DMS153 (cell line): ENCODE measurements at regions not wholly inside any gene's neighbourhood (a gene's known extent, or its start where the extent isn't known, plus 50 kb on each side); places are given as distances from the start of the nearest gene placed in this dataset.
A peak's percentile ranks its signal among the peaks of the same experiment; 100 is the strongest.
"Not testable (repeated sequence)": the region's sequence is repeated elsewhere in the genome, so short reads cannot be mapped to it uniquely, and the experiment has no call there.

Experiments used
- DNase-seq: peaks from one replicate; lab custom pipeline; 2025; lab: John Stamatoyannopoulos, UW

DNA sequence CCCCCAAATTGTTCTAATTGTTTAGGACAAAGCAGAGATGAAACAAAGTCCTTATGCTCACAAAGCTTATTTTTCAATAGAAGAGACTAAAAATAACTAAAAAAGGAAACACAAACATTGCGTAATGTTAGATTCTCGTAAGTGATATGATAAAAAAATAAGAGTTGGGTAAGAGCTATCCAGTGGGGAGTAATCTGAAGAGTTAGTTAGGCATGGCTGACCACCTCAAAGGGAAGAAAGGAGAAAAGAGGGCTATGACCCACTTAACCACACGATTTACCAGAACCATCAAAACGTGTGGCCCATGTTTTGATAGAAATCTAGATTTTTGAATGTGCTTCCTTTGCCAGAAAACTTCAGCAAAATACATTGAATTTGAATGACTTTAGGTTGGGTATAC, 1296.8 kb upstream of the NUDT12 start:
- DNase-seq: no peak

DNA sequence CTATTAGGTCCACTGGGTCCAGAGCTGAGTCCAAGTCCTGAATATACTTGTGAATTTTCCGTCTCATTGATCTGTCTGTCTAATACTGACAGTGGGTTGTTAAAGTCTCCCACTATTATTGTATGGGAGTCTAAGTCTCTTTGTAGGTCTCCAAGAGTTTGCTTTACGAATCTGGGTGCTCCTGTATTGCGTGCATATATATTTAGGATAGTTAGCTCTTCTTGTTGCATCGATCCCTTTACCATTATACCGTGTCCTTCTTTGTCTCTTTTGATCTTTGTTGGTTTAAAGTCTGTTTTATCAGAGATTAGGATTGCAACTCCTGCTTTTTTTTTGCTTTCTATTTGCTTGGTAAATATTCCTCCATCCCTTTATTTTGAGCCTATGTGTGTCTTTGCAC, 1289.5 kb upstream of the NUDT12 start:
- DNase-seq: not testable (repeated sequence)

DNA sequence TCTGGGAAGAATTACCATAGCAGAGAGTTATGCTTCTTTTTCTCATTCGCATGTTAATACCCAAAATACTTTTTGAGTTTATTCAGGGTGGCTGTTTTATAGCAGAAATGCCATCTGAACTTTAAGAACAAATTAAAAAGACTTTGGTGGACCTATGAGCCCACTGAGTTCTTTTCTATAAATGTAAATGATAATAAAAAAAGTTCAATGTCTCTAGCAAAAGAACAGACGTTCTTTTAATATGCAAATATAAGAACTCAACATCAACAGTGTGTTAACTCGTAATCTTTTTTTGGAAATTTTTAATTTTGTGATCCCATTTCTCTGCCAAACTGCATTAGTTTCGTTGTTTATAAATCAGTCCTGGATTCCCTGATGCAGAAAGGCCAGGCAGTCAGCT, 1283.0 kb upstream of the NUDT12 start:
- DNase-seq: no peak

DNA sequence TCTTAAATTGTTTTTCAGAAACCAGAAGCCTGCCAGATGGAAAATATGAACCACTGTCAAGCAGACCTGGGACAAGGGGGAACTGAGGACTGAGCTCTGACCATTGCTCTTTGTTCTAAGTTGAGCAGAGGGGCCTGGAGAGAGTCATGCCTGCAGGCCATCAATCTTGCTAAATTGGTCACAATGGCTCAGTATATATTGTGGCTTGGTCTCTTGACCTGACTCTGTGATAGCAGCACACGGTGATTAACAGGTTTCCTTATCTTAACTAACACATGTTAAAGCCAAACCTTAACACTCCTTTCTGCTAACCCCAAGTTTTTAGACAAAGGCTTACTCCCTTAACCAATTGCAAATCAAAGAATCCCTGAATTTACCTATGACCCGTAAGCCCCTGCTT, 1281.2 kb upstream of the NUDT12 start:
- DNase-seq: no peak

DNA sequence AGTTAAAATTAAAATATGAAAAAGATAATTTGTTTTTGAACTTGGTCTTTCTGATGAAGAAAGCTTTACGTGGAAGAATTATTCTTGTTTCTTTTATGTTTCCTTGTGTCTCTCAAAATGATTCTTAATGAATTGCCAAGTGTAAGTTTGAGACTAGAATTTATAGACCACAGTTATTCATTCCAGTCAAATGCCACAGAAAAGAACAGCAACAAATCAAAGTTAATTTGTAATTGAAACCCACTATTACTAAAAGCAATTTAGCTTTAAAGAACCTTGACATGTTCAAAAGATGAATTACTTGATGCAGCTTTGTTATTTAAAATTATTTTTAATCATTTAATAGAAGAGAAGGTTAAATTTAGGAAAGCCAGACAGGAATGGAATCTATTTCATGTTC, 1277.7 kb upstream of the NUDT12 start:
- DNase-seq: no peak

DNA sequence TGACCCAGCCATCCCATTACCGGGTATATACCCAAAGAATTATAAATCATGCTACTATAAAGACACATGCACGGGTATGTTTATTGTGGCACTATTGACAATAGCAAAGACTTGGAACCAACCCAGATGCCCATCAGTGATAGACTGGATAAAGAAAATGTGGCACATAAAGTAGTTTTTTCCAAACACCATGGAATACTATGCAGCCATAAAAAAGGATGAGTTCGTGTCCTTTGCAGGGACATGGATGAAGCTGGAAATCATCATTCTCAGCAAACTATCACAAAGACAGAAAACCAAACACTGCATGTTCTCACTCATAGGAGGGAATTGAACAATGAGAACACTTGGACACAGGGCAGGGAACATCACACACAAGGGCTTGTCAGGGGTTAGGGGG, 1268.9 kb upstream of the NUDT12 start:
- DNase-seq: not testable (repeated sequence)

DNA sequence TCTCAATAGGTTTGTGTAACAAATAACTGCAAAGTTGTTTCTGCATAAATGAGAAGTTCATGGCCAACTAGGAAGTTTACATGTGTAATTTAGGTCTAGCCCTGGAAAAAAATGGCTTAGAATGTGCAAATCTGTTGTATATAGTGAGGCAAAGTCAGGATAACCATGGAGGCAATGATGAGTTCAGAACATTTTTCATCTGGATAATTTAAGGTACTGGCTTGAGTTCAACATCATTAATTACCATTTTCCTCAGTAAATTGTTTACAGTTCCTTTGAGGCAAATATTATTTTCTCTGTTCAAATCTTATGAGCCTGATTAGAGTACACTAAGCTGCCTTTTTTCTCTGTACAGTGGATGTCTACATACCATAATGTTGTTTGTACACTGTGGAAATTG, 1259.0 kb upstream of the NUDT12 start:
- no peak for DNase-seq

DNA sequence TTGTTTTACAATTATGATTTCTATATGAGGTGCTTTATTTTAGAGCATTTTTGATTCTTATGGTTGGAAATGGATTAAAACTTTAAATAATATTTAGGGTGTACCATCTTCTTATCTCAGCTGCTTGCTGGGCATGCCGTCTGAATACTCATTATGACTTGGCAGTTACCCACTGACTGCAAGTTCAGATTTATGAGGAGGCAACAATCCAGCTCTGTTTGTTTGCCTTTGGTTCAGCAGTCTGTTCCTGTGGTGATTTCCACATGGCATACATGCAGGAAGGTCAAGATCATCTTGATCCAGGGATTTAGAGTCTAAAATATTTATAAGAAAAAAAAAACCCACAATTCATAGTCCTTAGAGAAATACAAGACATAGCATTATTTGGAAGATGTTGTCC, 1254.5 kb upstream of the NUDT12 start:
- DNase-seq: peak; percentile 7

DNA sequence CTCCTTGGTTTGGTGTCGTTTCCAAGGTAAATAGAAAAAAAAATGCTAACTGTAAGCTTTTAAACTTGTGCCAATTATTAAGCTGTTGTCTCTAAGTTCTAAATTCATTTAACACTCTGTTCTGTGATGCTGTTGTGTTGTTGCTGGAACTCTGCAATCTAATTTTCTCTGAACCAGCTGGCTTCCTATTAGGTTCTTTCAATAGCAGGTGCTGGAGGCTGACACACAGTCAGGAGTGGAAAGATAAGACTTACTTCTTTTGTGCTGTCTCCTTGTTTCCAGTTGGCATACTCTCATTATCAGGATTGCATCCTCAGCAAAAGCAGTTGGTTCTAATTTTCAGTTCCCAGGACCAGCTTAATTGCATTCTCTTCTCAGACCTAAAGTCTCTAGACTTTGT, 1252.6 kb upstream of the NUDT12 start:
- no peak for DNase-seq

DNA sequence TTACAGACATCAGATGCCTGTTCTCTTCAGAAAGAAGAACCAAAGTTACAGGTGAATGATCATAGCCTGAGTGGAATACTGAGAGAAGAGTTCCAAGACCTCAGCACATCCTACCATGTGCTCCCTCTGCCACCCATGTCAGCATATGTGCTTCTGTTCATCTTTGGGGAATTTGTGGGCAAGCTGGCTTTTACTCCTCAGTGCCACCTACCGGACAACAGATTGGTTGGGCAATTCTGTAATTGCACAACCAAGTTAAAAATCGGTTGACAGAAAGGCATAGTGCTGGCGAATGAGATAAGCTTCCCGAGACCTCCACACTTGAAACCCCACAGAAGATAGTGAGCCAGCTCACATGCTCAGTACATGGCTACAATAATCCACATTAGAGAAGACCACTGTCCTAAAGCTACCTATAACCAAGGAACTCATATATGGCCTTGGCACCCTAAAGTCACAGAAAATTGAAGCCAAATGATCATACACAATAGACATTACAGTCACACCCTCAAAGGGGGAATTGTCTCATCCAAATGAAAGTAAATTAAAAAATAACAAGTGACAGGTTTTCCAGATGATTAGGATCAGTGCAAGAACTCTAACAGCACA, 1238.0 kb upstream of the NUDT12 start:
- no peak for DNase-seq

DNA sequence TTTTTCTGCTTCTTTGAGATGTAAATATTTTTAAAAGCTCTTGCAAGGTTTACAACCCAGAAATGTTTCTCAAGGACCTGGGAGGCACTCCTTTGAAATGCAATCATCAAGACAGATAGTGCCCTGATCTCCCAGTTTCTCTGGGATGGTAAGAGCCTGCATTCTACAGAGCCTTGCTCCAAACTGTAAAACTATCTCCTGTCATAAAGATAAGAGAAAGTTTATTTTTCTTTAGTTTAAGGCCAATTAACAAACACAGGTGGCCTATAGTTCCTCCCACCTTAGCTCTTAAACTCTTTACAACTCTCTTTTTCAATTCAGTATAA, 1231.1 kb upstream of the NUDT12 start:
- no peak for DNase-seq

DNA sequence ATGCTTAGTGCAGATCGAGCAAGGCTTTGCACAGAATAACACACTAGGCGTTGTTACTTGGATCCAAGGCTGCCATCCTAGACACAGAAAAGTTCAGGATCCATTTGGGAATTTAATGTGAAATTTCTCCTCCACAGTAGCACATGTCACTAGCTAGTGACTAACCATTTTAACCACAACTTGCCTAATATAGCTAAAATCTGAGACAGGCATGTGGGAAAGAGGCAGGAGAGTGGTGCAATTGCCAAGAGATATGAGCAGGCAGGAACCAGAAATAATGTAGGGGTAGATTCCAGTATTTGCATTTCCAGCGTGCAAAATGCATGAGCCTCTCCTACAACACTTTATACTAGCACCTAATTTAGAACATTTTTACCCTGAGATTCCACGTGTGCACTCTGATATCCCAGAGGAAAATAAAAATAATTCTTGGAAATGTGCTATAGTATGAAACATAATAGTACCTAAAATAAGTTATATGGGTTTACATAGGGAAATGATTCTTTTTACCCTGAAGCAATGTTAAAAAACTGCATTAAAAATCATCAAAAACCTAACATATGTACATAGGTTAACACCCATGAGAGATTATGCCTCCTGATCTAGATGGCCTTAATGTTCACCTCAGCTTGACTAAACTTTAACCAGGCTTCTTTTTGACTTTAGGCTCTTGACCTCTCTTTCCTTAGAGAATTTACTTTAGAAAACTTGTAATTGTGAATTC, 1230.6 kb upstream of the NUDT12 start:
- DNase-seq: no peak

DNA sequence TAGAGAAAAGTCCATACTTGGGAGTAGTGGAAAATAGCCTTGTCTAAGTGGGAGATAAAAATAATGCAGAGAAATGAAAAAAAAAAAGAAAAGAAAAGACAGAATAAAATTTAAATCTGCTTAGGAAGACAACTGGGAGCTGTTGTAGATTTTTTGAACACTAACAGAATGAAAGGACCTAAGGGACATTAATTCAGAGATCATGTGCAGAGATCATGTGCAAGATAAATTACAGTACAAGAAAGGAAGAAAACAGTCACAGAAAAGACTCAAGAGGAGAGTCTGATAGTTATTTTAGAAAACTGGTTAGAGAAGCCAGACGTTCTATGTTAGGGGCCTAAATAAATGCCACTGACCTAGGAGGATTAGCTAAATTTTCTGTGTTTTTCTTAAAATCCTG, 1226.8 kb upstream of the NUDT12 start:
- DNase-seq: no peak

DNA sequence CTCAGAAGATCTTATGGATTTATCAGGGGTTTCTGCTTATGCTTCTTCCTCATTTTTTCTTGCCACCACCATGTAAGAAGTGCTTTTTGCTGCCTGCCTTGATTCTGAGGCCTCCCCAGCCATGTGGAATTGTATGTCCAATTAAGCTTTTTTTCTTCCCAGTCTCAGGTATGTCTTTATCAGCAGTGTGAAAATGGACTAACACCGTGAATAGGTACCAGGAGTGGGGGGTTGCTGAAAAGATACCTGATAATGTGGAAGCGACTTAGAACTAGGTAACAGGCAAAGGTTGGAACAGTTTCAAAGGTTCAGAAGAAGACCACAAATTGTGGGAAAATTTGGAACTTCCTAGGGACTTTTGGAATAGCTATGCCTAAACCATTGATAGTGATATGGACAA, 1222.5 kb upstream of the NUDT12 start:
- DNase-seq: no peak

DNA sequence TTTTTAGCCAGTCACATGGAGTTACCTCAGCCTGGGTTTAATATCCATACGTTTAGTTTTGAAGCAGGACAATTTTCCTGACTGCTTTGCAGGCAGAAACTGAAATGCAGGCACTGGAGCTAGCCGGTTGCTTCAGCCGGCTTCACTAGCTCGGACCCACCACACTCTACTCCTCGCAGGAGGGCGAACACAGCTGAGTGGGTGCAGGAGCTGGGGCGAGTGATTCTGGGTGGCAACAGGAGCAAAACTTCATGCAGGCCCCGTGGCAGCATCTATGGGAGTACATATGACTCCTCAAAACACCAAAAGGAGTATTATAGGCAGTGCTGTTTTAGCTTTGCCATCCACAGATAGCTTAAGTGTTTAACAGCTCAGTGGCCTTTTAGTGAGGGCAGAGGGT, 1211.8 kb upstream of the NUDT12 start:
- DNase-seq: no peak

DNA sequence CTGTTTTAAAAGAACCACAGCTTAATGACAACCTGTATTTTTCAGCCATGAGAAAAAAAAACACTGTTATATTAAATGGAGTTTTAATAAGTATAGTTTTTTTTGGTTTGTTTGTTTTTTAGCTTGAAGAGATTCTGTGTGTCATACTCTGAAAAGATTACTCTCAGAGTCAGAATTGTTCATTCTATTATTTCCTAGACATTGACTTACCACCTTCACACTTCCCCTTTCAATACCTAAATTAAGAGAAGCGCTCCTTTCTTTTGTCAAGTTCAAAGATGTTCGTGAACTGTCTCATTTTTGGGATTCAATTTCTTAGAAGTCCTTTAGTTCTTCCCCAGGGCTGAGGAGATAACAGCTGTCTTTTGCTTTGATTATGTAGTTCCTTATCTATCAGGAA, 1201.6 kb upstream of the NUDT12 start:
- no peak for DNase-seq

DNA sequence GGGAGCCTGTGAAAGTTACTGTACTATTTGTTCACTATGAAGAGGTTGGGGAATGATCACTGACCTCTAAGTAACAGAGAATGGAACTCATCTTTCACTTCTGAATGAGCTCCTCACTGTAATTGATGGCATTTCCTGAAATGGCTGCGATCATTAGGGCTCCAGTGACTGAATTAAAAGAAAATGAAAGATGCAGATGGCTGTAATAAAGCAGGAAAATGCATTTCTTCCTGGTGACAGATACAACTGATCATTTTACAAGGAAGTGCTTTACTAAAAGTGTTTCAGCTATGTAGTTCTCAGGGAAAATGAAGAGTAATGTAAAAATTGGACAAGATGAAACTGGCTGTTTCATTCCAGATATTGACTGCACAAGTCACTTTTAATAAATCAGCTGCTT, 1200.6 kb upstream of the NUDT12 start:
- no peak for DNase-seq

DNA sequence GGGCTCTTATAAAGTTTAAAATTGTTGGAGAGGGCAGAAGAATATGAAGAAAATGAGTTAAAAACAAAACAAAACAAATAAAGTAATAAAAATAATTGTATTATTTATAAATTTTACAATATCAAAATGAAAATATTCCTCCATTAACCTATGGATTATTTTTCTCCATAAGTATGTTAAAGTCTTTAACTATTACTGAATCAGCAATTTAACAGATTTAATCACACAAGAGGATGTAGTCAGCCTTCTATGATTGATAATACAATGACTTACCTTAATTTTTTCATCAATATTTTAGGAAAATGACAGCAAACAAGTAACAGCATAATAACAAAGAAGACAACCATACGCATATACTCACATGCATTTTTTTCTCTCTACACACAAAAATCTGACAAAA, 1195.3 kb upstream of the NUDT12 start:
- no peak for DNase-seq

DNA sequence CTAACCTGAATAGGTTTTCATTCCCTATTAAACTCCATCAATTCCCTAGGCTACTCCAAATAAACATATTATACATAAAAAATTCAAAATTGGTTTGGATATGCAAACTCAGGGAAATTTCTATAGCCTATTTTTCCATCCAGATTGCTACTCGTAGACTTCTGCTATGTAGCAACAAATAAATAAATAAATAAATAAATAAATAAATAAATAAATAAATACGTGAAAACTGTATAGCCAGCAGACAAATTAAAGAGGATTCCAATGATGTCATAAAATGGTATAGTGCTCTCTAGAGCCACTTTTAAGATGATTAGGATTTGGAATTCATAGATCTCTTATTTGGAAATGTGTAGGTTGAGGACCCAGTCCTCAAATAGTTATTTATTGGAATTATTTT, 1193.2 kb upstream of the NUDT12 start:
- DNase-seq: no peak

DNA sequence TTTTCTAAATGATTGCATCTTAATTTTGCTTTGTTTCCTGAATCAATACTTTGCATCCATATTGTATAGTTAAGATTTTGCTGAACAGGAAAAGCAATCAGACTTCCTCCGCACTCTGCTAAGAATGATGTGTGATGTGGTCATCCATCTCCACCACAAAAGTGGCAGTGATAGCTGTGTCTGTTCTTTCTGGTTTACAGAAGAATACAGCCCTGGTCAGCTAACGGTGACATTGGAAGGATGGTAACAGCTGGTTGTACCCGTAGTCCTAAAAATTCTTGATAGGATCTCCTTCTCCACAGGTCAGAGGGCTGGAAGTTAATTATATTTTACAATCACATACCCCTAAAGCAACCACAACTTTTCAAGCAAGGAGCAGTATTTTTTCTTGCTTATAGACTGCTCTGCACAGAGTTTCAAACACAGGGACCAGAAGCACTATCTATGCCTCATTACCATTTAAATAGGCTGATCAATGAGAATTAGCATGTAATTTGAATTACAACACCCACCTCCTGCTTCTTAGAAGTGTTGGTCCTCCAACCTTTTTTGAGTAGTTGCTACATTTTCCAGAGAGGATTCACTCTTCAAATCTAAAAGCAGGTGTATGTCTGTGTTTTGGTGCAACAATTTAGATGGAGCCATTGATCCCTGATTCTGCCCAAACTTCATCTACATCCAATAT, 1191.9 kb upstream of the NUDT12 start:
- no peak for DNase-seq

DNA sequence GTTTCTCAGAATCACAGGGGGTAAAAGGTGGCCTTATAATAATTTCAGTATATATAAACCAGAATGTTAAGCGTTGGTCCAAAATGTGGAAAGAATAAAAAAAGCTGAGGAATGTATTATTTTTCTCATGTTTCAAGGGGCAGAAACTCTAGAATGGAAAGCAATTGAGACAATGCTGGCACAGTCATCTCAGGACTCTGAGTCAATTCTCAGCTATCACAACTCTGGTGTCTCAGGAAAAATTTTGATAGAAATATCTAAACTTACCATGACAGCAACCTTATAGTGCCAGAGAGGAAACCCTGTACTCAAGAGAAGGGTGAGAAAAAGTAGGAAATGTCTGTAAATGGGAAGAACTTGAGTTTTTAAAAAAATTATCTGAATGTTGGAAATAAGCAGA, 1189.4 kb upstream of the NUDT12 start:
- DNase-seq: no peak

DNA sequence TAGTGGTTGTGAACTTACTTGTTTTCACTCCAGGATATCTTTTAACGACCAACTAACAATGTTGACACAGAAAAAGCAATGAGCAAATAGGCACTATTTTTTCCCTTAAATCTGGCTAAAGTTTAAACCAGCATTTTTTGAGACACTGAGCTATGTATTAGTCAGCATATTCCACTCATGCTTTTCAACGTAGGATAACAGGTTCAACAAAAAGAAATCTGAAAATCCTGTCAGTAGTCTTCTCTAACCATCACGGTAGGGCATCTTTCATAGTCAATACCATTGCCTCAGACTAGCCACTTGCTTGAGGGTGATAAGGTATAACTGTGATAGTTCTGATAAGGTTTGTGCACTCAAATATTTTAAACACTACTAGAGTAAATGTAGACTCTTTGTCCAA, 1177.3 kb upstream of the NUDT12 start:
- DNase-seq: no peak

DNA sequence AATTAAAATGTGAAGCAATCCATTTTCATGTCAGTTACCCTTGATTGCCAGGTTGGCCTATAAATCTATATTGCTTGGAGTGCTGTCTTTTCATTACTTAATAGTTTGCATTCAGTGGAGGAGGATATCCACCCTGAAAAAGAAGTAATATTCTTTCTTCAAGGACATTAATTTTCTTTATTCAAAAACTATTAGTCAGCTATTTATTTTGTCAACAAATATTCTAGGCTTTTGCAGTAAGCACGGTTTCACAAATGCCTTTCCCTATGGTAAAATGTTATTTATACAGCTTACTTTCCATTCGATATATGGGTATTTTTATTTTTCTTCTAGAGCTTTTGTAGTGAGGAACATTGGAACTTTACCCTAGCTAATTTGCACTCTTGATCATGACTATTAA, 1176.9 kb upstream of the NUDT12 start:
- DNase-seq: no peak

DNA sequence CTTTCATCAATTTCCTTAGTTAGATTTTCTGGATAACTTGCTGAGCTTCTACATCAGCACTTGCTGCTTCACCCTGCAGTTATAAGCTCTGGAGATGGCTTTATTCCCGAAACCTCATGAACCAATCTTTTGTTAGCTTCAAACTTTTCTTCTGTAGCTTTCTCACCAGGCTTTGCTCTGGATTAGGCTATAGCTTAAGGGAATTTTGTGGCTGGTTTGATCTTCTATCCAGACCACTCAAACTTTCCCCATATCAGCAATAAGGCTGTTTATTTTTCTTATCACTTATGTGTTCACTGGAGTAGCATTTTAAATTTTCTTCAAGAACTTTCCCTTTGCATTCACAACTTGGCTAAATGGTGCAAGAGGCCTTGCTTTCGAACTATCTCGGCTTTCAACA, 1173.5 kb upstream of the NUDT12 start:
- no peak for DNase-seq
